Adrenal gland (tissue), 9 donors: ENCODE measurements at regions not wholly inside any gene's neighbourhood (a gene's known extent, or its start where the extent isn't known, plus 50 kb on each side); places are given as distances from the start of the nearest gene placed in this dataset.

Experiments
- DNase-seq, 7 donors: peaks; one replicate each; pipeline ENCODE4 v3.0.0-alpha.2; 2019 to 2020
- H3K27ac ChIP-seq, 5 donors: fragments of 200-600 bp; sonication (generic) in 4 of 5; 1 replicate in 3 of 5; 2 replicates in 2 of 5; pipeline versions ENCODE4 v1.5.1 to v1.8.0; 2016 to 2020; ENCODE audit warnings: mild to moderate bottlenecking in 1 of 5
- H3K27me3 ChIP-seq: fragments of 200-600 bp; 2 replicates; pipeline ENCODE4 v1.8.0; 2021
- H3K36me3 ChIP-seq, 2 donors: fragments of 200-600 bp; replicated peaks in 1 of 2; 1 replicate in 1 of 2; 2 replicates in 1 of 2; pipeline versions ENCODE4 v1.5.1 to v1.8.0; 2018 to 2022
- H3K4me1 ChIP-seq, 2 donors: fragments of 200-600 bp; replicated peaks in 1 of 2; 1 replicate in 1 of 2; 2 replicates in 1 of 2; pipeline versions ENCODE4 v1.5.1 to v1.8.0; 2018 to 2021
- H3K4me3 ChIP-seq, 4 donors: fragments of 200-600 bp; sonication (generic) in 3 of 4; one replicate each; pipeline ENCODE4 v1.5.1; 2016 to 2018
- H3K9me3 ChIP-seq, 3 donors: fragments of 200-600 bp; sonication (generic) in 1 of 3; replicated peaks in 1 of 3; 1 replicate in 2 of 3; 2 replicates in 1 of 3; pipeline versions ENCODE4 v1.5.1 to v1.8.0; 2016 to 2021
- CTCF ChIP-seq, 6 experiments: fragments of 450-650 bp in 4 of 6; fragments of 200-600 bp in 2 of 6; sonication (generic) in 1 of 6; IDR thresholded peaks; 1 replicate in 5 of 6; 2 replicates in 1 of 6; pipeline versions ENCODE4 v1.5.1 to v1.8.0; 2016 to 2021; ENCODE audit warnings: antibody characterized with exemption in 6 of 6, mild to moderate bottlenecking in 2 of 6, moderate library complexity in 1 of 6
- POLR2A ChIP-seq, 2 donors: fragments of 450-650 bp; IDR thresholded peaks; one replicate each; pipeline ENCODE4 v1.6.1; 2017; ENCODE audit warnings: antibody characterized with exemption in 2 of 2, mild to moderate bottlenecking in 2 of 2, moderate library complexity in 1 of 2
- WGBS, 4 donors: extraction: QIAGEN DNeasy Blood & Tissue Kit in 2 of 4; methylation state at CpG; one replicate each; pipeline versions ENCODE4 v1.1.5 to v1.1.7; 2013 to 2017; 5-methylcytosine and 5-hydroxymethylcytosine counted together
- intact Hi-C, 2 donors: fragments of 100-400 bp; cut with DNase I; formaldehyde crosslinking; loops; one replicate each; pipeline versions ENCODE4 v1.14.1 to v1.15.0; 2022 to 2023
- donor health status: healthy with polysubstance abuse.
- donor health status: Bipolar disorder and iron deficiency.
- donor health status: DM: yes; HTN: yes; CAD: no.
- donor health status: DM: no; HTN: no; CAD: no.
- donor health status: DM: no; HTN: no; CAD: no.

- H3K27ac ChIP-seq, result no peak overlapping the region
- intact Hi-C loops, result no loop called here
- no peak overlapping the region for H3K4me3 ChIP-seq
- no peak for TF ChIP-seq POLR2A (IDR thresholded peaks at IDR 0.05)
- no peak for TF ChIP-seq CTCF (IDR thresholded peaks at IDR 0.05)
- DNase-seq, result no peak
- no peaks in the 10 kb centered on the region for H3K4me1 ChIP-seq
- WGBS, 4 donors, result 25 to 64% (median 45%) methylated on average over 2 of the region's 2 CpGs
- no peaks in the 10 kb centered on the region for H3K36me3 ChIP-seq
- no peaks in the 10 kb centered on the region for H3K9me3 ChIP-seq
- H3K27me3 ChIP-seq, result no peaks in the 10 kb centered on the region
Observed at GRCh38 chr17:70886648-70887047, 717.3 kb downstream of the KCNJ2 start.

DNA sequence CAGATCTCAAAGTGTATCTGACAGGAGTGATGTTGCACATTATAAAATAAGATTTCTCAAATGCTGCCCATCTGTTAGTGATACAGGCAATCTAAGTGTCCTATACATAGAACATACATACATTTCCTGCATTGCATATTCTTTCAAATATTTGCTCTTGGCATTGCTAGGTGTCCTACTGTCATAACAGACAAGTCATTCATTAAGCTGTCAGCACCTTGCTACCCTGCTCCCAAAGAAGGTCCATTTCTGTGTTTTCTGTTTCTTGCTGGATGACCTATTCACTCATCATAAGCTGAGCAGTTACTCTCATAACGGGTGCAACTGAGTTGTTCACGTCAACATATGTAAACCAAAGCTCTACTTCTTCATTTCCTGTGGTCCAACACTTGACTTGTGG lies 719.0 kb downstream of the KCNJ2 start:
- H3K27me3 ChIP-seq, result no peaks in the 10 kb centered on the region
- no peaks in the 10 kb centered on the region for H3K9me3 ChIP-seq
- TF ChIP-seq CTCF (IDR thresholded peaks at IDR 0.05), result no peak
- no peak for TF ChIP-seq POLR2A (IDR thresholded peaks at IDR 0.05)
- no peaks in the 10 kb centered on the region for H3K4me1 ChIP-seq
- H3K27ac ChIP-seq, result no peak overlapping the region
- 61 to 74% (median 71%) methylated on average over 2 of the region's 2 CpGs for WGBS, 4 donors
- no peak for DNase-seq
- H3K4me3 ChIP-seq, result no peak overlapping the region
- no peaks in the 10 kb centered on the region for H3K36me3 ChIP-seq
- intact Hi-C loops, result no loop called here

GRCh38 chr17:70891306-70891705 lies 722.0 kb downstream of the KCNJ2 start:
- Histone ChIP-seq H3K9me3 (no peaks in the 10 kb centered on the region), H3K27me3 (no peaks in the 10 kb centered on the region), H3K36me3 (no peaks in the 10 kb centered on the region), H3K4me3 (no peak overlapping the region), H3K4me1 (no peaks in the 10 kb centered on the region), H3K27ac (no peak overlapping the region)
- DNase-seq, result no peak
- WGBS, 4 donors, result 71 to 80% (median 75%) methylated on average over 4 of the region's 4 CpGs
- TF ChIP-seq CTCF (IDR thresholded peaks at IDR 0.05), result no peak
- no peak for TF ChIP-seq POLR2A (IDR thresholded peaks at IDR 0.05)
- intact Hi-C loops, result no loop called here

DNA sequence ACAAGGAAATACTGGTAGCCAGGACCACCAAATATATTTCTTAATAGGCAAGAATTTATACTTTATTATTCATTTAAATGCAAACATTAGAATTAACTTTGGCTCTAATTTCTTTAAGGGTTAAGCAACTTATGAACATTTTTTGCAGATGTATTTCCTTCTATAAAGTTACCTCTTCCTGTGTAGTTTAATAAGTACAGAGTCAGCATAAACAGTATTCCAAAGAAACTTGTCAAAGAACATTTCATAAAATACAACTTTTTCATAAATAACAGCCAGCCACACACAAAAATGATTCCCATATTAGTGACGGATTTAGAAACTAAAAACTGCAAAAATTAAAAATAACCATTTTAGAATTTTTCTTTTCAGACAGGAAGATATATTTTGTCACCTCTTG lies 723.2 kb downstream of the KCNJ2 start:
- Histone ChIP-seq H3K4me3 (no peak overlapping the region), H3K27me3 (no peaks in the 10 kb centered on the region), H3K4me1 (no peaks in the 10 kb centered on the region), H3K27ac (no peak overlapping the region), H3K9me3 (no peaks in the 10 kb centered on the region), H3K36me3 (no peaks in the 10 kb centered on the region)
- intact Hi-C loops, result no loop called here
- TF ChIP-seq POLR2A (IDR thresholded peaks at IDR 0.05) (no peak), CTCF (IDR thresholded peaks at IDR 0.05) (no peak)
- DNase-seq, result no peak
- WGBS, 4 donors, result 41 to 62% (median 55%) methylated on average over 1 of the region's 1 CpG
